ENCODE measurements at regions not wholly inside any gene's neighbourhood (a gene's known extent, or its start where the extent isn't known, plus 50 kb on each side); places are given as distances from the start of the nearest gene placed in this dataset.

DNA sequence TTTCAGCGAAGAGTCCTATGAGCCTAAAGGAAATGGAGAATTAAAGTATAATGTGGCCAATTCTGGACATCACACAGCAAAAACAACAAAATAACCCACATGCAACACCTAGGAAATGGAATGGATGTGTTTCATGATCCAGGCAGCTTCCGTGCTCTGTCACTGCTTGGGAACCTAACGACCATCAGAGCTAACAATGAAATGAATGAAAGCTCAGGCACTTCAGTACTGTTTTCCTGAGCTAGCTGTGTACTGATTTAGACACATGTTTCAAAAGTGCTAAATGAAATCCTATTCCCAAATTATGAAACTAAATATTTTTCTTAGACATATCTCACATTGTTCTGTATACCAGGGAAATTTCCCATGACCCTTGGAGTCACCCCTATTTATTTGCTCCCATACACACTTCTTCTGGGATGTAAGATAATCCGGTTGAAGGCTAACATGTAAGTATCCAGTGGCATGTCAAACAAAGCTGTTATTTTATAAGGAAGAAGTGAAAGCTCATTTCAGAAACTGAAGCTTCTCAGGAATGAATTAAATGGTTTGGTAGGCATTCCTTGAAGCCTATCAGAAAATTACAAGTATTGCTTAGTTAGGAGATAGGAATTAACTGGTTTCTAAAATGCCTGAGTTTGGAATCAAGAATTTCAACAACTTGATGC lies 108.5 kb upstream of the RND3 start:
- no peak for TF ChIP-seq GATA3 (IDR thresholded peaks at IDR 0.05; ENCODE audit: low read depth, low read length)
- TF ChIP-seq GATA2 (IDR thresholded peaks at IDR 0.05; ENCODE audit: low read depth, low read length) = no peak

Data from SH-SY5Y (cell line).